H9 (cell line): ENCODE measurements at regions not wholly inside any gene's neighbourhood (a gene's known extent, or its start where the extent isn't known, plus 50 kb on each side); places are given as distances from the start of the nearest gene placed in this dataset.

Source experiments
- DNase-seq: peaks from one replicate; pipeline ENCODE4 v3.0.0-alpha.2; 2017
- H2AFZ ChIP-seq: one replicate; pipeline ENCODE4 v1.6.1; 2013; ENCODE audit warnings: mild to moderate bottlenecking, low read length, control low read depth, moderate library complexity
- H2AK5ac ChIP-seq: 2 replicates; pipeline ENCODE4 v1.6.1; 2013; ENCODE audit warnings: low read length, control low read depth, mixed read lengths; ENCODE audit not compliant: insufficient read length
- H2BK120ac ChIP-seq: one replicate; pipeline ENCODE4 v1.6.1; 2013; ENCODE audit warnings: low read depth, mild to moderate bottlenecking, low read length, control low read depth, inconsistent platforms; ENCODE audit not compliant: poor library complexity, severe bottlenecking
- H2BK12ac ChIP-seq: 2 replicates; pipeline ENCODE4 v1.6.1; 2013; ENCODE audit warnings: low read length, control low read depth, mixed read lengths, low read depth; ENCODE audit not compliant: insufficient read length
- H2BK15ac ChIP-seq: 2 replicates; pipeline ENCODE4 v1.6.1; 2013; ENCODE audit warnings: low read depth, low read length, control low read depth
- H2BK20ac ChIP-seq: one replicate; pipeline ENCODE4 v1.6.1; 2013; ENCODE audit warnings: low read depth, mild to moderate bottlenecking, low read length, control low read depth, inconsistent platforms; ENCODE audit not compliant: poor library complexity, severe bottlenecking
- H2BK5ac ChIP-seq: 2 replicates; pipeline ENCODE4 v1.6.1; 2013; ENCODE audit warnings: low read length, control low read depth, mixed read lengths; ENCODE audit not compliant: insufficient read length
- H3K14ac ChIP-seq: 2 replicates; pipeline ENCODE4 v1.6.1; 2013; ENCODE audit warnings: low read length, control low read depth; ENCODE audit not compliant: insufficient read depth
- H3K18ac ChIP-seq: 2 replicates; pipeline ENCODE4 v1.6.1; 2013; ENCODE audit warnings: low read depth, mild to moderate bottlenecking, mixed read lengths, low read length, control low read depth; ENCODE audit not compliant: insufficient read length
- H3K23ac ChIP-seq: 2 replicates; pipeline ENCODE4 v1.6.1; 2013; ENCODE audit warnings: low read length, control low read depth, mixed read lengths, low read depth; ENCODE audit not compliant: insufficient read length
- H3K23me2 ChIP-seq: 2 replicates; pipeline ENCODE4 v1.6.1; 2013; ENCODE audit warnings: low read depth, mild to moderate bottlenecking, mixed read lengths, low read length, control low read depth; ENCODE audit not compliant: insufficient read length, poor library complexity, severe bottlenecking
- H3K27ac ChIP-seq: 2 replicates; pipeline ENCODE4 v1.5.1; 2013; ENCODE audit warnings: low read length, control low read depth, mixed read lengths, low read depth; ENCODE audit not compliant: insufficient read length
- H3K27me3 ChIP-seq: 2 replicates; pipeline ENCODE4 v1.6.1; 2013; ENCODE audit warnings: low read length, control low read depth, inconsistent platforms; ENCODE audit not compliant: insufficient read depth
- H3K4ac ChIP-seq: 2 replicates; pipeline ENCODE4 v1.6.1; 2013; ENCODE audit warnings: low read depth, mild to moderate bottlenecking, control low read depth, inconsistent platforms, low read length, moderate library complexity
- H3K4me1 ChIP-seq: 2 replicates; pipeline ENCODE4 v1.6.1; 2013; ENCODE audit warnings: low read length, control low read depth, inconsistent platforms; ENCODE audit not compliant: insufficient read depth
- H3K4me2 ChIP-seq: 2 replicates; pipeline ENCODE4 v1.6.1; 2013; ENCODE audit warnings: low read length, control low read depth, mixed read lengths; ENCODE audit not compliant: insufficient read length, insufficient read depth
- H3K56ac ChIP-seq: 2 replicates; pipeline ENCODE4 v1.6.1; 2013; ENCODE audit warnings: low read depth, mild to moderate bottlenecking, mixed read lengths, low read length, control low read depth; ENCODE audit not compliant: insufficient read length
- H3K79me1 ChIP-seq: 2 replicates; pipeline ENCODE4 v1.6.1; 2013; ENCODE audit warnings: low read depth, mild to moderate bottlenecking, moderate library complexity, low read length, control low read depth, inconsistent platforms; ENCODE audit not compliant: insufficient read depth, poor library complexity, severe bottlenecking
- H3K79me2 ChIP-seq: 2 replicates; pipeline ENCODE4 v1.6.1; 2013; ENCODE audit warnings: low read length, control low read depth, inconsistent platforms; ENCODE audit not compliant: insufficient read depth
- H3K9ac ChIP-seq: 2 replicates; pipeline ENCODE4 v1.6.1; 2013; ENCODE audit warnings: low read length, control low read depth, mixed read lengths; ENCODE audit not compliant: insufficient read length; ENCODE audit errors: extremely low read depth
- H3K9me3 ChIP-seq: one replicate; pipeline ENCODE4 v1.6.1; 2013; ENCODE audit warnings: low read depth, low read length, inconsistent platforms; ENCODE audit not compliant: control insufficient read depth
- H3T11ph ChIP-seq: one replicate; pipeline ENCODE4 v1.6.1; 2013; ENCODE audit warnings: mild to moderate bottlenecking, low read length, control low read depth, inconsistent platforms
- H4K20me1 ChIP-seq: one replicate; pipeline ENCODE4 v1.6.1; 2013; ENCODE audit not compliant: control insufficient read depth, insufficient read length, insufficient read depth
- H4K5ac ChIP-seq: 2 replicates; pipeline ENCODE4 v1.6.1; 2013; ENCODE audit warnings: low read depth, mild to moderate bottlenecking, mixed read lengths, low read length, control low read depth; ENCODE audit not compliant: insufficient read length
- H4K8ac ChIP-seq: replicated peaks from 2 replicates; pipeline ENCODE4 v1.6.1; 2013; ENCODE audit warnings: low read length, control low read depth, mixed read lengths, low read depth; ENCODE audit not compliant: insufficient read length
- H4K91ac ChIP-seq: 2 replicates; pipeline ENCODE4 v1.6.1; 2013; ENCODE audit warnings: low read depth, mild to moderate bottlenecking, moderate library complexity, mixed read lengths, low read length, control low read depth; ENCODE audit not compliant: insufficient read length
- H3K27ac Mint-ChIP-seq, 3 experiments: 2 replicates in 2 of 3; 3 replicates in 1 of 3; pipeline ENCODE4 v1.8.0; 2020 to 2021; ENCODE audit warnings: mixed read lengths in 3 of 3, mild to moderate bottlenecking in 1 of 3, moderate library complexity in 1 of 3
- H3K27me3 Mint-ChIP-seq: 2 replicates; pipeline ENCODE4 v1.8.0; 2021; ENCODE audit warnings: low read depth, mild to moderate bottlenecking, moderate library complexity, mixed read lengths
- H3K36me3 Mint-ChIP-seq, 3 experiments: 2 replicates in 2 of 3; 3 replicates in 1 of 3; pipeline ENCODE4 v1.8.0; 2020 to 2021; ENCODE audit warnings: low read depth in 3 of 3, mixed read lengths in 3 of 3; ENCODE audit not compliant: insufficient read depth in 1 of 3
- H3K4me1 Mint-ChIP-seq, 2 experiments: 2 replicates each; pipeline ENCODE4 v1.8.0; 2020; ENCODE audit warnings: mixed read lengths in 2 of 2
- H3K4me3 Mint-ChIP-seq, 2 experiments: 2 replicates in 1 of 2; 3 replicates in 1 of 2; pipeline ENCODE4 v1.8.0; 2020 to 2021; ENCODE audit warnings: mild to moderate bottlenecking in 2 of 2, mixed read lengths in 2 of 2, moderate library complexity in 1 of 2
- H3K9me3 Mint-ChIP-seq, 2 experiments: 2 replicates in 1 of 2; 3 replicates in 1 of 2; pipeline ENCODE4 v1.8.0; 2020; ENCODE audit warnings: mild to moderate bottlenecking in 2 of 2, mixed read lengths in 2 of 2, moderate library complexity in 1 of 2
- CTCF ChIP-seq: fragments of 200-600 bp; sonication (generic); conservative IDR thresholded peaks from 3 replicates; pipeline ENCODE4 v1.8.0; 2021; ENCODE audit warnings: antibody characterized with exemption, mild to moderate bottlenecking
- WGBS: extraction: QIAGEN DNeasy Blood & Tissue Kit; methylation state at CpG from one replicate; pipeline ENCODE4 v1.1.7; 2013; ENCODE audit warnings: missing lambda C conversion rate, low lambda C conversion rate, mixed read lengths; ENCODE audit not compliant: insufficient read length; ENCODE audit errors: extremely low coverage; 5-methylcytosine and 5-hydroxymethylcytosine counted together

GRCh38 chr14:95387826-95388445 lies 68.2 kb upstream of the CLMN start:
- Histone ChIP-seq H2BK5ac (no peak overlapping the region), H3K9ac (no peak overlapping the region), H3K27ac (no peak overlapping the region), H3K4ac (no peak overlapping the region), H3K56ac (no peak overlapping the region), H3K9me3 (no peaks in the 10 kb centered on the region), H3K23me2 (no peaks in the 10 kb centered on the region), H3K27me3 (no peaks in the 10 kb centered on the region), H3T11ph (no peak overlapping the region), H4K91ac (no peak overlapping the region), H3K14ac (no peak overlapping the region), H2AK5ac (no peak overlapping the region), H2BK12ac (no peak overlapping the region), H3K4me1 (no peaks in the 10 kb centered on the region), H3K79me1 (no peaks in the 10 kb centered on the region), H4K20me1 (no peaks in the 10 kb centered on the region), H3K79me2 (no peaks in the 10 kb centered on the region), H3K23ac (no peak overlapping the region), H3K18ac (no peak overlapping the region), H2BK120ac (no peak overlapping the region), H2BK20ac (no peak overlapping the region), H3K4me2 (no peak overlapping the region), H4K5ac (no peak overlapping the region), H2BK15ac (no peak overlapping the region), H2AFZ (no peak overlapping the region), H4K8ac (no peak overlapping the region)
- Mint-ChIP-seq H3K27me3 (peaks cover 10% of the 10 kb centered on the region), H3K4me1 (peaks cover 3 to 4% of the 10 kb centered on the region in 2 experiments; a peak in 3 of 4 replicates), H3K4me3 (no peak overlapping the region), H3K9me3 (peaks cover 4 to 10% of the 10 kb centered on the region in 2 experiments; a peak in 2 of 5 replicates), H3K27ac (no peak overlapping the region; a peak in 1 of 7 replicates), H3K36me3 (peaks cover 0 to 2% (median 0%) of the 10 kb centered on the region in 3 experiments; a peak in 1 of 7 replicates)
- no peak for DNase-seq
- TF ChIP-seq CTCF = no peak
- no CpG with 5 or more reads among the region's 7 CpGs for WGBS
